CD14-positive monocyte (primary cell): ENCODE measurements at regions not wholly inside any gene's neighbourhood (a gene's known extent, or its start where the extent isn't known, plus 50 kb on each side); places are given as distances from the start of the nearest gene placed in this dataset.
"Not testable (repeated sequence)": the region's sequence is repeated elsewhere in the genome, so short reads cannot be mapped to it uniquely, and the experiment has no call there.

ENCODE experiments used
- DNase-seq, 3 donors: peaks; one replicate each; pipeline ENCODE4 v3.0.0-alpha.2; 2011 to 2022
- H2AFZ ChIP-seq: 2 replicates; pipeline ENCODE4 v1.6.0; 2012; ENCODE audit warnings: mild to moderate bottlenecking, low read depth, low read length, inconsistent platforms; ENCODE audit not compliant: insufficient read depth, poor library complexity, severe bottlenecking
- H3K27ac ChIP-seq, 2 donors: 1 replicate in 1 of 2; 2 replicates in 1 of 2; pipeline ENCODE4 v1.5.1; 2012 to 2013; ENCODE audit warnings: low read length in 2 of 2, control low read depth in 1 of 2, inconsistent platforms in 1 of 2, low read depth in 1 of 2, mild to moderate bottlenecking in 1 of 2
- H3K27me3 ChIP-seq, 2 donors: one replicate each; pipeline versions ENCODE4 v1.6.0 to v1.6.1; 2011 to 2013; ENCODE audit warnings: low read length in 2 of 2; ENCODE audit not compliant: control insufficient read depth in 2 of 2, insufficient read depth in 2 of 2
- H3K36me3 ChIP-seq, 2 donors: replicated peaks in 1 of 2; 1 replicate in 1 of 2; 2 replicates in 1 of 2; pipeline versions ENCODE4 v1.5.1 to v1.6.1; 2012 to 2013; ENCODE audit warnings: low read length in 2 of 2, control low read depth in 1 of 2, inconsistent platforms in 1 of 2, mild to moderate bottlenecking in 1 of 2; ENCODE audit not compliant: insufficient read depth in 2 of 2, control insufficient read depth in 1 of 2
- H3K4me1 ChIP-seq, 2 donors: 1 replicate in 1 of 2; 2 replicates in 1 of 2; pipeline versions ENCODE4 v1.5.1 to v1.6.1; 2012 to 2013; ENCODE audit warnings: low read length in 2 of 2, control low read depth in 1 of 2, inconsistent platforms in 1 of 2, mild to moderate bottlenecking in 1 of 2, moderate library complexity in 1 of 2; ENCODE audit not compliant: insufficient read depth in 2 of 2, control insufficient read depth in 1 of 2
- H3K4me2 ChIP-seq: replicated peaks from 2 replicates; pipeline ENCODE3; 2012; ENCODE audit warnings: low read length, moderate library complexity, mild to moderate bottlenecking; ENCODE audit not compliant: poor library complexity, severe bottlenecking; ENCODE audit errors: extremely low read depth
- H3K4me3 ChIP-seq, 3 experiments: fragments of 200-600 bp in 1 of 3; sonication (generic) in 1 of 3; replicated peaks in 1 of 3; 1 replicate in 2 of 3; 2 replicates in 1 of 3; pipeline ENCODE4 v1.5.1; 2011 to 2013; ENCODE audit warnings: low read length in 3 of 3, mild to moderate bottlenecking in 3 of 3, control low read depth in 2 of 3, low read depth in 2 of 3, inconsistent platforms in 1 of 3, moderate library complexity in 1 of 3
- H3K79me2 ChIP-seq: 2 replicates; pipeline ENCODE4 v1.6.0; 2012; ENCODE audit warnings: mild to moderate bottlenecking, control low read depth, inconsistent platforms, low read length, moderate library complexity; ENCODE audit not compliant: insufficient read depth
- H3K9ac ChIP-seq: 2 replicates; pipeline ENCODE4 v1.6.0; 2017; ENCODE audit warnings: low read length, mild to moderate bottlenecking; ENCODE audit not compliant: insufficient read depth, poor library complexity, severe bottlenecking
- H3K9me3 ChIP-seq, 2 donors: replicated peaks in 1 of 2; 1 replicate in 1 of 2; 2 replicates in 1 of 2; pipeline versions ENCODE4 v1.5.1 to v1.6.1; 2012 to 2013; ENCODE audit warnings: low read length in 2 of 2, control low read depth in 1 of 2; ENCODE audit not compliant: control insufficient read depth in 1 of 2, insufficient read depth in 1 of 2
- H4K20me1 ChIP-seq: 2 replicates; pipeline ENCODE4 v1.6.0; 2012; ENCODE audit warnings: mild to moderate bottlenecking, low read length, control low read depth, moderate library complexity; ENCODE audit not compliant: insufficient read depth
- H3K27ac Mint-ChIP-seq, 7 donors: one replicate each; pipeline ENCODE4 v1.8.0; 2020; ENCODE audit warnings: mild to moderate bottlenecking in 7 of 7, mixed read lengths in 7 of 7, moderate library complexity in 6 of 7, inconsistent platforms in 2 of 7
- H3K27me3 Mint-ChIP-seq, 3 donors: one replicate each; pipeline ENCODE4 v1.8.0; 2021 to 2022; ENCODE audit warnings: low read depth in 3 of 3, mild to moderate bottlenecking in 3 of 3, mixed read lengths in 3 of 3, moderate library complexity in 3 of 3, inconsistent platforms in 1 of 3
- H3K36me3 Mint-ChIP-seq, 2 donors: one replicate each; pipeline ENCODE4 v1.8.0; 2020; ENCODE audit warnings: mixed read lengths in 2 of 2, inconsistent platforms in 1 of 2, mild to moderate bottlenecking in 1 of 2
- H3K4me1 Mint-ChIP-seq: one replicate; pipeline ENCODE4 v1.8.0; 2020; ENCODE audit warnings: mild to moderate bottlenecking, mixed read lengths
- H3K4me3 Mint-ChIP-seq, 2 donors: one replicate each; pipeline ENCODE4 v1.8.0; 2020; ENCODE audit warnings: mild to moderate bottlenecking in 2 of 2, mixed read lengths in 2 of 2, moderate library complexity in 1 of 2
- H3K9me3 Mint-ChIP-seq, 7 donors: one replicate each; pipeline ENCODE4 v1.8.0; 2020 to 2022; ENCODE audit warnings: mixed read lengths in 7 of 7, mild to moderate bottlenecking in 6 of 7, moderate library complexity in 6 of 7, inconsistent platforms in 2 of 7
- CTCF ChIP-seq: fragments of 200-600 bp; IDR thresholded peaks from one replicate; pipeline ENCODE4 v1.8.0; 2022; ENCODE audit warnings: antibody characterized with exemption, mild to moderate bottlenecking
- WGBS: methylation state at CpG from one replicate; pipeline ENCODE4 v1.1.5; 2013; ENCODE audit warnings: missing lambda C conversion rate; ENCODE audit not compliant: insufficient coverage; 5-methylcytosine and 5-hydroxymethylcytosine counted together
- intact Hi-C, 2 donors: fragments of 100-400 bp; cut with micrococcal nuclease; formaldehyde crosslinking; loops; one replicate each; pipeline versions ENCODE4 v1.15.0 to v1.15.1; 2023

- Histone ChIP-seq H3K27ac (no peak overlapping the region), H2AFZ (no peak overlapping the region), H3K4me2 (no peak overlapping the region), H3K4me3 (no peak overlapping the region), H3K9ac (no peak overlapping the region), H3K79me2 (no peaks in the 10 kb centered on the region), H4K20me1 (no peaks in the 10 kb centered on the region), H3K27me3 (no peaks in the 10 kb centered on the region), H3K36me3 (no peaks in the 10 kb centered on the region), H3K4me1 (no peaks in the 10 kb centered on the region), H3K9me3 (no peaks in the 10 kb centered on the region)
- DNase-seq, result no peak
- Mint-ChIP-seq H3K9me3 (peaks cover 0 to 5% (median 0%) of the 10 kb centered on the region in 7 donors), H3K36me3 (no peaks in the 10 kb centered on the region), H3K4me1 (no peaks in the 10 kb centered on the region), H3K27me3 (peaks cover 0 to 2% (median 0%) of the 10 kb centered on the region in 3 donors), H3K27ac (no peak overlapping the region), H3K4me3 (no peak overlapping the region)
- no CpG with 5 or more reads among the region's 2 CpGs for WGBS
- TF ChIP-seq CTCF, result no peak
- intact Hi-C loops, result no loop called here
Measured at GRCh38 chr4:126411047-126411446, 1096.3 kb downstream of the FAT4 start.

GRCh38 chr4:126412310-126412709 is 1097.6 kb downstream of the FAT4 start:
- not testable (repeated sequence) for H3K4me3 Mint-ChIP-seq

More at GRCh38 chr4:126412310-126412709, 1097.6 kb downstream of the FAT4 start:
- H3K4me1 Mint-ChIP-seq, H3K36me3 ChIP-seq, H3K4me3 ChIP-seq, H4K20me1 ChIP-seq, H3K4me1 ChIP-seq, H3K4me2 ChIP-seq, H3K9me3 ChIP-seq, H3K27me3 ChIP-seq, H3K9ac ChIP-seq, H3K27ac Mint-ChIP-seq, H3K9me3 Mint-ChIP-seq, intact Hi-C loops, H3K27me3 Mint-ChIP-seq, H3K27ac ChIP-seq, H2AFZ ChIP-seq, DNase-seq, H3K36me3 Mint-ChIP-seq, H3K79me2 ChIP-seq: not testable (repeated sequence)
- WGBS, result no CpG with 5 or more reads among the region's 1 CpG
